ENCODE measurements at regions not wholly inside any gene's neighbourhood (a gene's known extent, or its start where the extent isn't known, plus 50 kb on each side); places are given as distances from the start of the nearest gene placed in this dataset.

GRCh38 chr4:55013431-55013955, 111.9 kb downstream of the KDR start:
- no peak overlapping the region for H3K18ac ChIP-seq (ENCODE audit: insufficient read length, low read depth, low read length)
- no peaks in the 10 kb centered on the region for H3K23me2 ChIP-seq (ENCODE audit: insufficient read length, low read depth, low read length, poor library complexity, severe bottlenecking)
- WGBS (ENCODE audit: extremely low coverage, insufficient read length, low lambda C conversion rate) = no CpG with 5 or more reads among the region's 6 CpGs
- no peak overlapping the region for H4K5ac ChIP-seq (ENCODE audit: insufficient read length, low read depth, low read length)
- no peak overlapping the region for H3K27ac Mint-ChIP-seq
- no peak overlapping the region for H4K91ac ChIP-seq (ENCODE audit: insufficient read length, low read depth, low read length)
- no peak overlapping the region for H3K4me3 Mint-ChIP-seq
- no peak overlapping the region for H3K9ac ChIP-seq (ENCODE audit: extremely low read depth, insufficient read length, low read length)
- no peak overlapping the region for H2BK5ac ChIP-seq (ENCODE audit: insufficient read length, low read length)
- H3K56ac ChIP-seq (ENCODE audit: insufficient read length, low read depth, low read length) = no peak overlapping the region
- no peak overlapping the region for H3K23ac ChIP-seq (ENCODE audit: insufficient read length, low read depth, low read length)
- peaks cover 0 to 3% (median 0%) of the 10 kb centered on the region in 3 experiments; a peak in 2 of 7 replicates for H3K36me3 Mint-ChIP-seq (ENCODE audit: insufficient read depth in 1 of 3, low read depth in 3 of 3)
- no peaks in the 10 kb centered on the region for H3K79me1 ChIP-seq (ENCODE audit: insufficient read depth, low read depth, low read length, poor library complexity, severe bottlenecking)
- no peak overlapping the region for H2BK120ac ChIP-seq (ENCODE audit: low read depth, low read length, poor library complexity, severe bottlenecking)
- H3K27me3 ChIP-seq (ENCODE audit: insufficient read depth, low read length) = no peaks in the 10 kb centered on the region
- no peak overlapping the region for H2AK5ac ChIP-seq (ENCODE audit: insufficient read length, low read length)
- H3K27me3 Mint-ChIP-seq (ENCODE audit: low read depth) = no peaks in the 10 kb centered on the region; the same call in 1 of the 2 replicates
- H2BK15ac ChIP-seq (ENCODE audit: low read depth, low read length) = no peak overlapping the region
- no peak overlapping the region for H3K27ac ChIP-seq (ENCODE audit: insufficient read length, low read depth, low read length)
- TF ChIP-seq CTCF (conservative IDR thresholded peaks at IDR 0.05) = no peak
- H3K4me2 ChIP-seq (ENCODE audit: insufficient read depth, insufficient read length, low read length) = no peak overlapping the region
- no peaks in the 10 kb centered on the region for H3K79me2 ChIP-seq (ENCODE audit: insufficient read depth, low read length)
- H2BK12ac ChIP-seq (ENCODE audit: insufficient read length, low read depth, low read length) = no peak overlapping the region
- no peak overlapping the region for H4K8ac ChIP-seq (replicated peaks; ENCODE audit: insufficient read length, low read depth, low read length)
- H3K9me3 ChIP-seq (ENCODE audit: control insufficient read depth, low read depth, low read length) = no peaks in the 10 kb centered on the region
- H3K4ac ChIP-seq (ENCODE audit: low read depth, low read length) = no peak overlapping the region
- no peak overlapping the region for H2BK20ac ChIP-seq (ENCODE audit: low read depth, low read length, poor library complexity, severe bottlenecking)
- H3K14ac ChIP-seq (ENCODE audit: insufficient read depth, low read length) = no peak overlapping the region
- H3K4me1 Mint-ChIP-seq = peaks cover 12 to 13% of the 10 kb centered on the region in 2 experiments
- no peak for DNase-seq
- H3K4me1 ChIP-seq (ENCODE audit: insufficient read depth, low read length) = no peaks in the 10 kb centered on the region; the same call in 1 of the 2 replicates
- H4K20me1 ChIP-seq (ENCODE audit: control insufficient read depth, insufficient read depth, insufficient read length) = no peaks in the 10 kb centered on the region
- no peaks in the 10 kb centered on the region; a peak in 3 of 5 replicates for H3K9me3 Mint-ChIP-seq
- H3T11ph ChIP-seq (ENCODE audit: low read length) = no peak overlapping the region
- H2AFZ ChIP-seq (ENCODE audit: low read length) = no peak overlapping the region
